H1 (cell line): ENCODE measurements at regions not wholly inside any gene's neighbourhood (a gene's known extent, or its start where the extent isn't known, plus 50 kb on each side); places are given as distances from the start of the nearest gene placed in this dataset.

Experiments
- TF ChIP-seq, protein P1 (sequence below): IDR thresholded peaks from 2 replicates; pipeline ENCODE4 v1.6.1; 2011; ENCODE audit warnings: low read length, improper control_type of control experiment

DNA sequence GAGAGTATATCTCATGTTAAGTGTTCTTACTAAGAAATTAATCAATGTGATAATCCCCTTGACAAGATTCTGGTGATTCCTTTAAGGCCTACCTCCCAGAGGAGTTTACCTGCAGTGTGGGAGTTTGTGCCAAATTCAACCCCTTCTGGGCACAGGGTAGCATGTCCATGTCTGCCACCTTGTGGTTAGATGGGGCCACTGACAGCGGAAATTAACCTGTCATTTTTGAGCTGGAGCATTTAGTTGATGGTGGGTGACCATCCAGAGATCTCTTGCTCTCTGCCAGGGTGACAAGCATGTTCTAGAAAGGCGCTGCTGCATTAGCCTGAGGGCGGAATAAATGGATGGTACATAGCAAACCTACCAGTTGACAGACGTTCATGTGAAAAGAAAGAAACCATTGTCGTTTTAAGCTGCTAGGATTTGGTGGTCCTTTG, 132.2 kb downstream of the FBXO4 start (continued):
- TF ChIP-seq, protein P1, sequence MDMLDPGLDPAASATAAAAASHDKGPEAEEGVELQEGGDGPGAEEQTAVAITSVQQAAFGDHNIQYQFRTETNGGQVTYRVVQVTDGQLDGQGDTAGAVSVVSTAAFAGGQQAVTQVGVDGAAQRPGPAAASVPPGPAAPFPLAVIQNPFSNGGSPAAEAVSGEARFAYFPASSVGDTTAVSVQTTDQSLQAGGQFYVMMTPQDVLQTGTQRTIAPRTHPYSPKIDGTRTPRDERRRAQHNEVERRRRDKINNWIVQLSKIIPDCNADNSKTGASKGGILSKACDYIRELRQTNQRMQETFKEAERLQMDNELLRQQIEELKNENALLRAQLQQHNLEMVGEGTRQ = no peak
